CD14-positive monocyte (primary cell): ENCODE measurements at regions not wholly inside any gene's neighbourhood (a gene's known extent, or its start where the extent isn't known, plus 50 kb on each side); places are given as distances from the start of the nearest gene placed in this dataset.
A peak's percentile ranks its signal among the peaks of the same experiment; 100 is the strongest.

Source experiments
- DNase-seq, 3 donors: peaks; one replicate each; pipeline ENCODE4 v3.0.0-alpha.2; 2011 to 2022
- H2AFZ ChIP-seq: 2 replicates; pipeline ENCODE4 v1.6.0; 2012; ENCODE audit warnings: mild to moderate bottlenecking, low read depth, low read length, inconsistent platforms; ENCODE audit not compliant: insufficient read depth, poor library complexity, severe bottlenecking
- H3K27ac ChIP-seq, 2 donors: 1 replicate in 1 of 2; 2 replicates in 1 of 2; pipeline ENCODE4 v1.5.1; 2012 to 2013; ENCODE audit warnings: low read length in 2 of 2, control low read depth in 1 of 2, inconsistent platforms in 1 of 2, low read depth in 1 of 2, mild to moderate bottlenecking in 1 of 2
- H3K27me3 ChIP-seq, 2 donors: one replicate each; pipeline versions ENCODE4 v1.6.0 to v1.6.1; 2011 to 2013; ENCODE audit warnings: low read length in 2 of 2; ENCODE audit not compliant: control insufficient read depth in 2 of 2, insufficient read depth in 2 of 2
- H3K36me3 ChIP-seq, 2 donors: replicated peaks in 1 of 2; 1 replicate in 1 of 2; 2 replicates in 1 of 2; pipeline versions ENCODE4 v1.5.1 to v1.6.1; 2012 to 2013; ENCODE audit warnings: low read length in 2 of 2, control low read depth in 1 of 2, inconsistent platforms in 1 of 2, mild to moderate bottlenecking in 1 of 2; ENCODE audit not compliant: insufficient read depth in 2 of 2, control insufficient read depth in 1 of 2
- H3K4me1 ChIP-seq, 2 donors: 1 replicate in 1 of 2; 2 replicates in 1 of 2; pipeline versions ENCODE4 v1.5.1 to v1.6.1; 2012 to 2013; ENCODE audit warnings: low read length in 2 of 2, control low read depth in 1 of 2, inconsistent platforms in 1 of 2, mild to moderate bottlenecking in 1 of 2, moderate library complexity in 1 of 2; ENCODE audit not compliant: insufficient read depth in 2 of 2, control insufficient read depth in 1 of 2
- H3K4me2 ChIP-seq: replicated peaks from 2 replicates; pipeline ENCODE3; 2012; ENCODE audit warnings: low read length, moderate library complexity, mild to moderate bottlenecking; ENCODE audit not compliant: poor library complexity, severe bottlenecking; ENCODE audit errors: extremely low read depth
- H3K4me3 ChIP-seq, 3 experiments: fragments of 200-600 bp in 1 of 3; sonication (generic) in 1 of 3; replicated peaks in 1 of 3; 1 replicate in 2 of 3; 2 replicates in 1 of 3; pipeline ENCODE4 v1.5.1; 2011 to 2013; ENCODE audit warnings: low read length in 3 of 3, mild to moderate bottlenecking in 3 of 3, control low read depth in 2 of 3, low read depth in 2 of 3, inconsistent platforms in 1 of 3, moderate library complexity in 1 of 3
- H3K79me2 ChIP-seq: 2 replicates; pipeline ENCODE4 v1.6.0; 2012; ENCODE audit warnings: mild to moderate bottlenecking, control low read depth, inconsistent platforms, low read length, moderate library complexity; ENCODE audit not compliant: insufficient read depth
- H3K9ac ChIP-seq: 2 replicates; pipeline ENCODE4 v1.6.0; 2017; ENCODE audit warnings: low read length, mild to moderate bottlenecking; ENCODE audit not compliant: insufficient read depth, poor library complexity, severe bottlenecking
- H3K9me3 ChIP-seq, 2 donors: replicated peaks in 1 of 2; 1 replicate in 1 of 2; 2 replicates in 1 of 2; pipeline versions ENCODE4 v1.5.1 to v1.6.1; 2012 to 2013; ENCODE audit warnings: low read length in 2 of 2, control low read depth in 1 of 2; ENCODE audit not compliant: control insufficient read depth in 1 of 2, insufficient read depth in 1 of 2
- H4K20me1 ChIP-seq: 2 replicates; pipeline ENCODE4 v1.6.0; 2012; ENCODE audit warnings: mild to moderate bottlenecking, low read length, control low read depth, moderate library complexity; ENCODE audit not compliant: insufficient read depth
- H3K27ac Mint-ChIP-seq, 7 donors: one replicate each; pipeline ENCODE4 v1.8.0; 2020; ENCODE audit warnings: mild to moderate bottlenecking in 7 of 7, mixed read lengths in 7 of 7, moderate library complexity in 6 of 7, inconsistent platforms in 2 of 7
- H3K27me3 Mint-ChIP-seq, 3 donors: one replicate each; pipeline ENCODE4 v1.8.0; 2021 to 2022; ENCODE audit warnings: low read depth in 3 of 3, mild to moderate bottlenecking in 3 of 3, mixed read lengths in 3 of 3, moderate library complexity in 3 of 3, inconsistent platforms in 1 of 3
- H3K36me3 Mint-ChIP-seq, 2 donors: one replicate each; pipeline ENCODE4 v1.8.0; 2020; ENCODE audit warnings: mixed read lengths in 2 of 2, inconsistent platforms in 1 of 2, mild to moderate bottlenecking in 1 of 2
- H3K4me1 Mint-ChIP-seq: one replicate; pipeline ENCODE4 v1.8.0; 2020; ENCODE audit warnings: mild to moderate bottlenecking, mixed read lengths
- H3K4me3 Mint-ChIP-seq, 2 donors: one replicate each; pipeline ENCODE4 v1.8.0; 2020; ENCODE audit warnings: mild to moderate bottlenecking in 2 of 2, mixed read lengths in 2 of 2, moderate library complexity in 1 of 2
- H3K9me3 Mint-ChIP-seq, 7 donors: one replicate each; pipeline ENCODE4 v1.8.0; 2020 to 2022; ENCODE audit warnings: mixed read lengths in 7 of 7, mild to moderate bottlenecking in 6 of 7, moderate library complexity in 6 of 7, inconsistent platforms in 2 of 7
- CTCF ChIP-seq: fragments of 200-600 bp; IDR thresholded peaks from one replicate; pipeline ENCODE4 v1.8.0; 2022; ENCODE audit warnings: antibody characterized with exemption, mild to moderate bottlenecking
- WGBS: methylation state at CpG from one replicate; pipeline ENCODE4 v1.1.5; 2013; ENCODE audit warnings: missing lambda C conversion rate; ENCODE audit not compliant: insufficient coverage; 5-methylcytosine and 5-hydroxymethylcytosine counted together
- intact Hi-C, 2 donors: fragments of 100-400 bp; cut with micrococcal nuclease; formaldehyde crosslinking; loops; one replicate each; pipeline versions ENCODE4 v1.15.0 to v1.15.1; 2023

- H4K20me1 ChIP-seq: no peaks in the 10 kb centered on the region
- H3K27ac Mint-ChIP-seq: no peak overlapping the region
- intact Hi-C loops: no loop called here
- no peak overlapping the region for H3K4me3 ChIP-seq
- H3K4me3 Mint-ChIP-seq: no peak overlapping the region
- H2AFZ ChIP-seq: no peak overlapping the region
- no peaks in the 10 kb centered on the region for H3K36me3 ChIP-seq
- no peaks in the 10 kb centered on the region for H3K9me3 ChIP-seq
- peaks cover 6 to 15% of the 10 kb centered on the region in 2 donors for H3K4me1 ChIP-seq
- no peaks in the 10 kb centered on the region for H3K27me3 ChIP-seq
- H3K4me2 ChIP-seq: no peak overlapping the region
- H3K36me3 Mint-ChIP-seq: no peaks in the 10 kb centered on the region
- H3K4me1 Mint-ChIP-seq: peaks cover 18% of the 10 kb centered on the region
- no peak for DNase-seq
- H3K9me3 Mint-ChIP-seq: peaks cover 0 to 6% (median 0%) of the 10 kb centered on the region in 7 donors
- H3K27ac ChIP-seq: no peak overlapping the region
- WGBS: 94% methylated on average over 34 of the region's 38 CpGs
- peaks cover 0 to 3% (median 2%) of the 10 kb centered on the region in 3 donors for H3K27me3 Mint-ChIP-seq
- H3K9ac ChIP-seq: no peak overlapping the region
- H3K79me2 ChIP-seq: no peaks in the 10 kb centered on the region
- no peak for TF ChIP-seq CTCF
Observed at GRCh38 chrX:1031521-1032430, 180.7 kb downstream of the CRLF2 start.

- Mint-ChIP-seq H3K27me3 (peaks cover 0 to 3% (median 2%) of the 10 kb centered on the region in 3 donors), H3K27ac (peak overlapping the region in 2 of 7 donors; percentile 8 to 31), H3K4me3 (no peak overlapping the region), H3K9me3 (peaks cover 0 to 6% (median 2%) of the 10 kb centered on the region in 7 donors), H3K36me3 (no peaks in the 10 kb centered on the region), H3K4me1 (peaks cover 34% of the 10 kb centered on the region)
- Histone ChIP-seq H3K4me2 (no peak overlapping the region), H3K9ac (no peak overlapping the region), H2AFZ (no peak overlapping the region), H3K27me3 (no peaks in the 10 kb centered on the region), H4K20me1 (no peaks in the 10 kb centered on the region), H3K27ac (no peak overlapping the region), H3K79me2 (no peaks in the 10 kb centered on the region), H3K9me3 (no peaks in the 10 kb centered on the region), H3K36me3 (no peaks in the 10 kb centered on the region), H3K4me1 (peaks cover 16 to 30% of the 10 kb centered on the region in 2 donors), H3K4me3 (no peak overlapping the region)
- intact Hi-C loops: no loop called here
- TF ChIP-seq CTCF: no peak
- DNase-seq: no peak
- 88% methylated on average over 9 of the region's 15 CpGs for WGBS
Observed at GRCh38 chrX:1029494-1029893, 183.0 kb downstream of the CRLF2 start.
